ENCODE measurements at regions not wholly inside any gene's neighbourhood (a gene's known extent, or its start where the extent isn't known, plus 50 kb on each side); places are given as distances from the start of the nearest gene placed in this dataset.

GRCh38 chr6:163739966-163740365, 325.4 kb downstream of the QKI start:
- TF ChIP-seq EP300 (IDR thresholded peaks at IDR 0.05) = no peak
- no peak for TF ChIP-seq POLR2AphosphoS5 (IDR thresholded peaks at IDR 0.05)
- no peak for TF ChIP-seq CTCF (IDR thresholded peaks at IDR 0.05)
- no peak for TF ChIP-seq POLR2A (IDR thresholded peaks at IDR 0.05)
- Histone ChIP-seq H3K36me3 (no peaks in the 10 kb centered on the region), H3K4me3 (no peak overlapping the region), H3K27ac (no peak overlapping the region), H3K9me3 (no peaks in the 10 kb centered on the region), H3K27me3 (no peaks in the 10 kb centered on the region), H3K4me1 (peaks cover 8% of the 10 kb centered on the region)
- DNase-seq (ENCODE audit: low spot score in 2 of 2) = no peak
- 59% methylated on average over 4 of the region's 4 CpGs for WGBS

GRCh38 chr6:163739408-163739725, 324.8 kb downstream of the QKI start:
- Histone ChIP-seq H3K4me3 (no peak overlapping the region), H3K36me3 (no peaks in the 10 kb centered on the region), H3K4me1 (peaks cover 8% of the 10 kb centered on the region), H3K27ac (no peak overlapping the region), H3K9me3 (no peaks in the 10 kb centered on the region), H3K27me3 (no peaks in the 10 kb centered on the region)
- no peak for DNase-seq (ENCODE audit: low spot score in 2 of 2)
- TF ChIP-seq POLR2AphosphoS5 (IDR thresholded peaks at IDR 0.05) (no peak), POLR2A (IDR thresholded peaks at IDR 0.05) (no peak), EP300 (IDR thresholded peaks at IDR 0.05) (no peak), CTCF (IDR thresholded peaks at IDR 0.05) (no peak)

- DNase-seq (ENCODE audit: low spot score in 2 of 2) = no peak
- no peaks in the 10 kb centered on the region for H3K9me3 ChIP-seq
- 77% methylated on average over 3 of the region's 3 CpGs for WGBS
- no peaks in the 10 kb centered on the region for H3K27me3 ChIP-seq
- no peaks in the 10 kb centered on the region for H3K36me3 ChIP-seq
- peaks cover 8% of the 10 kb centered on the region for H3K4me1 ChIP-seq
- H3K4me3 ChIP-seq = no peak overlapping the region
- TF ChIP-seq CTCF (IDR thresholded peaks at IDR 0.05) (no peak), POLR2AphosphoS5 (IDR thresholded peaks at IDR 0.05) (no peak)
- no peak overlapping the region for H3K27ac ChIP-seq
Measured at GRCh38 chr6:163738725-163739407, 324.3 kb downstream of the QKI start.

- Histone ChIP-seq H3K36me3 (no peaks in the 10 kb centered on the region), H3K4me1 (peaks cover 8% of the 10 kb centered on the region), H3K27ac (no peak overlapping the region), H3K9me3 (no peaks in the 10 kb centered on the region), H3K27me3 (no peaks in the 10 kb centered on the region), H3K4me3 (no peak overlapping the region)
- TF ChIP-seq EP300 (IDR thresholded peaks at IDR 0.05) (no peak), CTCF (IDR thresholded peaks at IDR 0.05) (no peak), POLR2AphosphoS5 (IDR thresholded peaks at IDR 0.05) (no peak), POLR2A (IDR thresholded peaks at IDR 0.05) (no peak)
- no peak for DNase-seq (ENCODE audit: low spot score in 2 of 2)
- 95% methylated on average over 3 of the region's 3 CpGs for WGBS
Measured at GRCh38 chr6:163738304-163738703, 323.8 kb downstream of the QKI start.

- Histone ChIP-seq H3K27ac (no peak overlapping the region), H3K27me3 (no peaks in the 10 kb centered on the region), H3K36me3 (no peaks in the 10 kb centered on the region), H3K4me1 (peaks cover 8% of the 10 kb centered on the region), H3K4me3 (no peak overlapping the region), H3K9me3 (no peaks in the 10 kb centered on the region)
- 95% methylated on average over 5 of the region's 5 CpGs for WGBS
- no peak for TF ChIP-seq CTCF (IDR thresholded peaks at IDR 0.05)
- no peak for TF ChIP-seq POLR2A (IDR thresholded peaks at IDR 0.05)
- no peak for TF ChIP-seq EP300 (IDR thresholded peaks at IDR 0.05)
- no peak for DNase-seq (ENCODE audit: low spot score in 2 of 2)
Measured at GRCh38 chr6:163735076-163735475, 320.6 kb downstream of the QKI start.
